ENCODE measurements at regions not wholly inside any gene's neighbourhood (a gene's known extent, or its start where the extent isn't known, plus 50 kb on each side); places are given as distances from the start of the nearest gene placed in this dataset.
"Not testable (repeated sequence)": the region's sequence is repeated elsewhere in the genome, so short reads cannot be mapped to it uniquely, and the experiment has no call there.

GRCh38 chr1:204782118-204782700, 88.5 kb upstream of the NFASC start:
- no peak for DNase-seq

- DNase-seq: not testable (repeated sequence)
Measured at GRCh38 chr1:204785023-204785422, 85.6 kb upstream of the NFASC start.

GRCh38 chr1:204788470-204788869, 82.2 kb upstream of the NFASC start:
- no peak for DNase-seq

- DNase-seq: peak; percentile 87 to 89
Measured at GRCh38 chr1:204791453-204792353, 79.0 kb upstream of the NFASC start.

- no peak for DNase-seq
Measured at GRCh38 chr1:204792354-204792692, 78.3 kb upstream of the NFASC start.

GRCh38 chr1:204793259-204793914, 77.3 kb upstream of the NFASC start:
- DNase-seq: no peak

- not testable (repeated sequence) for DNase-seq
Measured at GRCh38 chr1:204796886-204797285, 73.8 kb upstream of the NFASC start.

- DNase-seq: no peak
Measured at GRCh38 chr1:204797401-204797800, 73.3 kb upstream of the NFASC start.

- no peak for DNase-seq
Measured at GRCh38 chr1:204799630-204800029, 71.0 kb upstream of the NFASC start.

- DNase-seq: no peak
Measured at GRCh38 chr1:204801211-204801610, 69.5 kb upstream of the NFASC start.

GRCh38 chr1:204802401-204803175, 68.1 kb upstream of the NFASC start:
- no peak for DNase-seq

GRCh38 chr1:204803607-204804006, 67.1 kb upstream of the NFASC start:
- DNase-seq: no peak

- DNase-seq: peak; percentile 92
Measured at GRCh38 chr1:204806943-204807687, 63.5 kb upstream of the NFASC start.

- no peak for DNase-seq
Measured at GRCh38 chr1:204809488-204809887, 61.2 kb upstream of the NFASC start.

- DNase-seq: no peak
Measured at GRCh38 chr1:204812842-204813241, 57.8 kb upstream of the NFASC start.

- no peak for DNase-seq
Measured at GRCh38 chr1:204813522-204813921, 57.1 kb upstream of the NFASC start.

- DNase-seq: no peak
Measured at GRCh38 chr1:204814166-204814884, 56.3 kb upstream of the NFASC start.

GRCh38 chr1:204817341-204817740, 53.3 kb upstream of the NFASC start:
- no peak for DNase-seq

- DNase-seq: no peak
Measured at GRCh38 chr1:204818998-204819397, 51.7 kb upstream of the NFASC start.

GRCh38 chr1:204819495-204819894, 51.2 kb upstream of the NFASC start:
- DNase-seq: no peak
